Lower lobe of right lung (tissue), 2 donors: ENCODE measurements at regions not wholly inside any gene's neighbourhood (a gene's known extent, or its start where the extent isn't known, plus 50 kb on each side); places are given as distances from the start of the nearest gene placed in this dataset.

ENCODE experiments used
- ATAC-seq, 2 donors: fragments of 200-7000 bp; cut with Tn5 transposase; one replicate each; pipeline ENCODE4 v1.9.1; 2020 to 2022; ENCODE audit warnings: mild to moderate bottlenecking in 2 of 2, moderate library complexity in 2 of 2
- DNase-seq: peaks from one replicate; pipeline ENCODE4 v3.0.0-alpha.2; 2020
- H3K27ac ChIP-seq: fragments of 200-600 bp; one replicate; pipeline ENCODE4 v1.8.0; 2022
- H3K27me3 ChIP-seq: fragments of 200-600 bp; one replicate; pipeline ENCODE4 v1.8.0; 2022; ENCODE audit warnings: low read depth
- H3K36me3 ChIP-seq: fragments of 200-600 bp; one replicate; pipeline ENCODE4 v1.8.0; 2022; ENCODE audit warnings: mild to moderate bottlenecking
- H3K4me1 ChIP-seq: fragments of 200-600 bp; one replicate; pipeline ENCODE4 v1.8.0; 2022
- H3K4me3 ChIP-seq: fragments of 200-600 bp; one replicate; pipeline ENCODE4 v1.8.0; 2022; ENCODE audit warnings: mild to moderate bottlenecking
- H3K9me3 ChIP-seq: fragments of 200-600 bp; one replicate; pipeline ENCODE4 v1.8.0; 2022
- intact Hi-C: fragments of 100-400 bp; cut with DNase I; formaldehyde crosslinking; loops from one replicate; pipeline ENCODE4 v1.11.0; 2022
- TF ChIP-seq, protein P1 (sequence below): fragments of 200-600 bp; IDR thresholded peaks from one replicate; pipeline ENCODE4 v1.8.0; 2022; ENCODE audit warnings: antibody characterized with exemption, mild to moderate bottlenecking
- donor health status: DM: no; HTN: yes; CAD: no; lungs with severe emphysema.

DNA sequence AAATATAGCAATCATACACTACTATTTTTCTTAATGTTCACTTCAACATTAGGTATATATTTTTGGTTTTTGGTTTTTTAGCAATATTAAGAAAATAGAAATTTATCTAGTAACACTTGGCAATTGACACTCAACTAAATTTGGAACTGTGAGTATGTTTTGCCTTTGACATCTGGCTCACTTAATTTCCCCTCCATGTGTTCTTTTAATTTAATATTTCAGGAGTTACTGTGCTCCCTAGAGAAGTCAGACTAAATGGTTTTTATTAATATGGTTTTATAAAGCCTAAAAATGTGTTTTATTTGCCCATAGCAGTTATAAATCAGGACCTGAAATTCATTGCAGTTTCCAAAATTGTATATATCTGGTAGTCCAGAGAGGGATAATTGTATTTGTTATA lies 175.3 kb upstream of the AVPR1A start:
- intact Hi-C loops: no loop called here
- no peak for ATAC-seq
- H3K4me3 ChIP-seq: no peak overlapping the region

DNA sequence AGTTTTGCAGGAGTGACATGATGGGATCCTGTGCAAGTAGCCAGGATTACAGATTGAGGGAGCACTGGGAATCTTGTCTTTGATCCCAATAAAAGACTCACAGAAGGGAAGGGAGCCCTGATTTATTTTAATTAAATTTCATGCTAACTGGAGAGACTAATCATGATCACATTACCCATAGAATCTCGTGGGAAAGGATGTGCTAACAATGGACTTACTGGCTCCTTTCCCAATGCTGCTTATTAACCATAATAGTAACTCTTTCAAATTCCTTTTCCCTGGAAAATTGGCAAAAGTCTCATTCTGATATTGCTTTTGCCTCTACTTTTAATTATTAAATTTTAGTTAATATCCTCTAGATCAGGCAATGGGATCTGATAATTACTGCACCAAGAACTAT lies 174.8 kb upstream of the AVPR1A start:
- intact Hi-C loops: no loop called here
- TF ChIP-seq, protein P1, sequence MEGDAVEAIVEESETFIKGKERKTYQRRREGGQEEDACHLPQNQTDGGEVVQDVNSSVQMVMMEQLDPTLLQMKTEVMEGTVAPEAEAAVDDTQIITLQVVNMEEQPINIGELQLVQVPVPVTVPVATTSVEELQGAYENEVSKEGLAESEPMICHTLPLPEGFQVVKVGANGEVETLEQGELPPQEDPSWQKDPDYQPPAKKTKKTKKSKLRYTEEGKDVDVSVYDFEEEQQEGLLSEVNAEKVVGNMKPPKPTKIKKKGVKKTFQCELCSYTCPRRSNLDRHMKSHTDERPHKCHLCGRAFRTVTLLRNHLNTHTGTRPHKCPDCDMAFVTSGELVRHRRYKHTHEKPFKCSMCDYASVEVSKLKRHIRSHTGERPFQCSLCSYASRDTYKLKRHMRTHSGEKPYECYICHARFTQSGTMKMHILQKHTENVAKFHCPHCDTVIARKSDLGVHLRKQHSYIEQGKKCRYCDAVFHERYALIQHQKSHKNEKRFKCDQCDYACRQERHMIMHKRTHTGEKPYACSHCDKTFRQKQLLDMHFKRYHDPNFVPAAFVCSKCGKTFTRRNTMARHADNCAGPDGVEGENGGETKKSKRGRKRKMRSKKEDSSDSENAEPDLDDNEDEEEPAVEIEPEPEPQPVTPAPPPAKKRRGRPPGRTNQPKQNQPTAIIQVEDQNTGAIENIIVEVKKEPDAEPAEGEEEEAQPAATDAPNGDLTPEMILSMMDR: no peak
- ATAC-seq: no peak
- no peak for DNase-seq
- H3K4me3 ChIP-seq: no peak overlapping the region
- no peaks in the 10 kb centered on the region for H3K36me3 ChIP-seq
- no peak overlapping the region for H3K27ac ChIP-seq
- no peaks in the 10 kb centered on the region for H3K27me3 ChIP-seq
- no peaks in the 10 kb centered on the region for H3K9me3 ChIP-seq
- H3K4me1 ChIP-seq: no peaks in the 10 kb centered on the region

More for the DNA sequence above, 175.3 kb upstream of the AVPR1A start:
- TF ChIP-seq, protein P1: no peak
- Histone ChIP-seq H3K4me1 (no peaks in the 10 kb centered on the region), H3K36me3 (no peaks in the 10 kb centered on the region), H3K27me3 (no peaks in the 10 kb centered on the region), H3K27ac (no peak overlapping the region), H3K9me3 (no peaks in the 10 kb centered on the region)
- no peak for DNase-seq

DNA sequence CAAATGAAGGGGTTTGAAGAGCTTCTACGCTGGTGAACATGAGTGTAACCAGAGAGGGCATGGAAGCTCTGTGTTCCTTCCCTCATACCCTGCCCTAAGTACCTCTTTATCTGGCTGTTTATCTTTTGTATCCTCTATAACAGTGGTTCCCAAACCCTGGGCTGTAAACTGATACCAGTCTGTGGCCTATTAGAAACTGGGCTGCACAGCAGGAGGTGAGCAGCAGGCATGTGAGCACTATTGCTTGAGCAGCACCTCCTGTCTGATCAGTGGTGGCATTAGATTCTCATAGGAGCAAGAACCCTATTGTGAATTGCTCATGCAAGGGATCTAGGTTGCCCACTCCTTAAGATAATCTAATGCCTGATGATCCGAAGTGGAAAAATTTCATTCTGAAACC lies 172.9 kb upstream of the AVPR1A start:
- no peak overlapping the region for H3K27ac ChIP-seq
- intact Hi-C loops: no loop called here
- no peaks in the 10 kb centered on the region for H3K4me1 ChIP-seq
- no peaks in the 10 kb centered on the region for H3K27me3 ChIP-seq
- no peak overlapping the region for H3K4me3 ChIP-seq
- H3K36me3 ChIP-seq: no peaks in the 10 kb centered on the region
- H3K9me3 ChIP-seq: no peaks in the 10 kb centered on the region
- ATAC-seq (no peak), DNase-seq (no peak)
- TF ChIP-seq, protein P1: no peak

DNA sequence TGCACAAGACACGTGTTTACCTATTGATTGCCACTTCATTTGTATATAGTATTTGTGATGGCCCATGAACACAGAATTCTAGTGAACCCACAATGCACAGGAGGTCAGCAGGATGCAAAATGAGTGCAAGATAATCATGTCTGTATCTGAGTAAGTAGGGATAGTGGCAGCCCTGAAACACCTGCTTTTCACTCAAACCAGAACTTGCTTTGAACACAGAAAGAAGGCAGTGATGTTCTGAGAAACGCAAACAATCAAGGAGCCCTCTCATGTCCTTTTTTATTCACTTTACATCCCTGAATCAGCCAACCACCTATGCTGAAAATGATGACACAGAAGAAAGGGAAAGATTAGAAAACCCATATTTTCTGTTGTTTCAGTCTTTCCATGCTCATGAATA lies 170.4 kb upstream of the AVPR1A start:
- Histone ChIP-seq H3K27ac (no peak overlapping the region), H3K36me3 (no peaks in the 10 kb centered on the region), H3K27me3 (no peaks in the 10 kb centered on the region), H3K4me1 (no peaks in the 10 kb centered on the region), H3K4me3 (no peak overlapping the region), H3K9me3 (no peaks in the 10 kb centered on the region)
- ATAC-seq (no peak), DNase-seq (no peak)
- intact Hi-C loops: no loop called here
- TF ChIP-seq, protein P1: no peak

DNA sequence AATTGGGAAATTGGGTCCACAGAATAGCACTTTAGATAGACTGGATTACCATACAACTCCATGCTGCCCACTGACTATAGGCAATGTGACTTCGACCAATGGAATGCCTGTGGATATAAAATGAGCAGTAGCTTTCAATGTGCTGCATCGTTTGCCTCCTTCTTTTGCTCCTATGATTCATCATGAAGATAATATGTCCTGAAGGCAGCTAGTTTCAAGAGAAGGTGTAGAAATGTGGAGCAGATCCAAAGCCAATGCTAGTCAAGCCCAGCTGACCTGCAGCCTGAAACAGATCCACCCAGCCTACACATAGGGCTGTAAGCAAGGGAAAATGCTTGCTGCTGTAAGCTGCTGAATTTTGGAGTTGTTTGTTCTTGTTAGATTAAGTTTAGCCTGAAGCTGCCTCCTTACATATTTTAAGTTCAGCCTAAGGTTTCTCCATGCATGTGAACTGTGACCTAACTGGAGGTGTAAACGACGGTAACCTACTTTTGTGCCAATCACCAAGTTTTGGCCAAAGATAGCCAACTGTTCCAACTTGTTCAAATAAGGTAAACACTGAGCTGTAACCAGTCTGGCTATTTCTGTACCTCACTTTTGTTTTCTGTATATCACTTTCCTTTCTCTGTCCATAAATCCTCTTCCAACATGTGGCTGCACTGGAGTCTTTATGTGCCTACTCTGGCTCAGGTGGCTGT lies 169.1 kb upstream of the AVPR1A start:
- H3K27me3 ChIP-seq: no peaks in the 10 kb centered on the region
- ATAC-seq (no peak), DNase-seq (no peak)
- no peaks in the 10 kb centered on the region for H3K4me1 ChIP-seq
- no peaks in the 10 kb centered on the region for H3K36me3 ChIP-seq
- no peak overlapping the region for H3K27ac ChIP-seq
- no peak overlapping the region for H3K4me3 ChIP-seq
- TF ChIP-seq, protein P1: no peak
- intact Hi-C loops: no loop called here
- no peaks in the 10 kb centered on the region for H3K9me3 ChIP-seq
